Smooth muscle cell (in vitro differentiated cells): ENCODE measurements at regions not wholly inside any gene's neighbourhood (a gene's known extent, or its start where the extent isn't known, plus 50 kb on each side); places are given as distances from the start of the nearest gene placed in this dataset.
A peak's percentile ranks its signal among the peaks of the same experiment; 100 is the strongest.

Experiments used
- DNase-seq: peaks from one replicate; lab custom pipeline; 2025; ENCODE audit not compliant: unreplicated experiment; lab: John Stamatoyannopoulos, UW
- H2AFZ ChIP-seq: fragments of 200-600 bp; sonication (generic); 2 replicates; pipeline ENCODE4 v1.6.0; 2016; ENCODE audit warnings: antibody characterized with exemption, low read depth, mild to moderate bottlenecking
- H3F3A ChIP-seq: fragments of 200-600 bp; sonication (generic); 2 replicates; pipeline ENCODE4 v1.6.0; 2017; ENCODE audit warnings: antibody characterized with exemption, low read depth
- H3K27ac ChIP-seq: fragments of 200-600 bp; sonication (generic); 2 replicates; pipeline ENCODE4 v1.5.1; 2016; ENCODE audit warnings: low read depth, mild to moderate bottlenecking
- H3K27me3 ChIP-seq: fragments of 200-600 bp; sonication (generic); 2 replicates; pipeline ENCODE4 v1.6.1; 2016; ENCODE audit warnings: low read depth, mild to moderate bottlenecking
- H3K36me3 ChIP-seq: fragments of 200-600 bp; sonication (generic); 2 replicates; pipeline ENCODE4 v1.5.1; 2016; ENCODE audit warnings: low read depth
- H3K4me1 ChIP-seq: fragments of 200-600 bp; sonication (generic); 2 replicates; pipeline ENCODE4 v1.5.1; 2016; ENCODE audit warnings: low read depth
- H3K4me2 ChIP-seq: fragments of 200-600 bp; sonication (generic); 2 replicates; pipeline ENCODE4 v1.6.0; 2016; ENCODE audit warnings: mild to moderate bottlenecking
- H3K4me3 ChIP-seq: fragments of 200-600 bp; sonication (generic); 2 replicates; pipeline ENCODE4 v1.5.1; 2016; ENCODE audit warnings: mild to moderate bottlenecking
- H3K79me2 ChIP-seq: fragments of 200-600 bp; sonication (generic); 2 replicates; pipeline ENCODE4 v1.6.0; 2016; ENCODE audit warnings: low read depth, mild to moderate bottlenecking
- H3K9ac ChIP-seq: fragments of 200-600 bp; sonication (generic); 2 replicates; pipeline ENCODE4 v1.6.0; 2016; ENCODE audit warnings: low read depth
- H3K9me3 ChIP-seq: fragments of 200-600 bp; sonication (generic); replicated peaks from 2 replicates; pipeline ENCODE4 v1.5.1; 2016; ENCODE audit warnings: low read depth
- H4K20me1 ChIP-seq: fragments of 200-600 bp; sonication (generic); 2 replicates; pipeline ENCODE4 v1.6.0; 2016; ENCODE audit warnings: low read depth
- CTCF ChIP-seq: fragments of 200-600 bp; sonication (generic); IDR thresholded peaks from 2 replicates; pipeline ENCODE4 v1.5.1; 2017; ENCODE audit warnings: borderline replicate concordance, mild to moderate bottlenecking, antibody characterized with exemption; ENCODE audit not compliant: insufficient read depth, poor library complexity, severe bottlenecking
- WGBS: methylation state at CpG from one replicate; pipeline ENCODE4 v1.1.7; 2016; ENCODE audit warnings: low lambda C conversion rate; 5-methylcytosine and 5-hydroxymethylcytosine counted together

GRCh38 chr5:145062280-145063062 is 772.7 kb downstream of the PRELID2 start:
- no peaks in the 10 kb centered on the region for H4K20me1 ChIP-seq
- no peaks in the 10 kb centered on the region for H3K9me3 ChIP-seq
- H3K4me2 ChIP-seq = no peak overlapping the region
- peak overlapping the region; percentile 42 for H2AFZ ChIP-seq
- no peak overlapping the region for H3K27ac ChIP-seq
- no peaks in the 10 kb centered on the region for H3K79me2 ChIP-seq
- no peak overlapping the region for H3K9ac ChIP-seq
- H3F3A ChIP-seq = no peaks in the 10 kb centered on the region
- no peaks in the 10 kb centered on the region for H3K27me3 ChIP-seq
- DNase-seq = no peak
- TF ChIP-seq CTCF = no peak
- no peaks in the 10 kb centered on the region for H3K36me3 ChIP-seq
- WGBS = 90% methylated on average over 6 of the region's 6 CpGs
- no peaks in the 10 kb centered on the region for H3K4me1 ChIP-seq
- H3K4me3 ChIP-seq = no peak overlapping the region

GRCh38 chr5:145056800-145057199 is 778.3 kb downstream of the PRELID2 start:
- Histone ChIP-seq H3K4me2 (peak overlapping the region; percentile 15), H3K9ac (no peak overlapping the region), H3K27me3 (no peaks in the 10 kb centered on the region), H3K4me3 (no peak overlapping the region), H3K9me3 (no peaks in the 10 kb centered on the region), H2AFZ (peak overlapping the region; percentile 10), H3K79me2 (no peaks in the 10 kb centered on the region), H3K4me1 (no peaks in the 10 kb centered on the region), H4K20me1 (no peaks in the 10 kb centered on the region), H3F3A (no peaks in the 10 kb centered on the region), H3K36me3 (no peaks in the 10 kb centered on the region), H3K27ac (no peak overlapping the region)
- no peak for DNase-seq
- 51% methylated on average over 5 of the region's 5 CpGs for WGBS
- TF ChIP-seq CTCF = no peak

- DNase-seq = no peak
- no peaks in the 10 kb centered on the region for H3K4me1 ChIP-seq
- no peaks in the 10 kb centered on the region for H3K27me3 ChIP-seq
- no peaks in the 10 kb centered on the region for H4K20me1 ChIP-seq
- H3K36me3 ChIP-seq = no peaks in the 10 kb centered on the region
- no peaks in the 10 kb centered on the region for H3K9me3 ChIP-seq
- H3F3A ChIP-seq = no peaks in the 10 kb centered on the region
- no peak for TF ChIP-seq CTCF
- no peak overlapping the region for H3K9ac ChIP-seq
- no peak overlapping the region for H3K4me3 ChIP-seq
- H3K4me2 ChIP-seq = no peak overlapping the region
- H3K27ac ChIP-seq = no peak overlapping the region
- no peaks in the 10 kb centered on the region for H3K79me2 ChIP-seq
- 69% methylated on average over 1 of the region's 1 CpG for WGBS
- no peak overlapping the region for H2AFZ ChIP-seq
These were observed 785.0 kb downstream of the PRELID2 start for GRCh38 chr5:145050181-145050580.

GRCh38 chr5:145044970-145045369 is 790.2 kb downstream of the PRELID2 start:
- Histone ChIP-seq H2AFZ (no peak overlapping the region), H3K79me2 (no peaks in the 10 kb centered on the region), H4K20me1 (no peaks in the 10 kb centered on the region), H3K4me3 (no peak overlapping the region), H3K27me3 (no peaks in the 10 kb centered on the region), H3K4me1 (no peaks in the 10 kb centered on the region), H3K9ac (no peak overlapping the region), H3K9me3 (no peaks in the 10 kb centered on the region), H3K4me2 (no peak overlapping the region), H3K27ac (no peak overlapping the region), H3F3A (no peaks in the 10 kb centered on the region), H3K36me3 (no peaks in the 10 kb centered on the region)
- DNase-seq = no peak
- no peak for TF ChIP-seq CTCF
- WGBS = 97% methylated on average over 1 of the region's 1 CpG
